ENCODE measurements at regions not wholly inside any gene's neighbourhood (a gene's known extent, or its start where the extent isn't known, plus 50 kb on each side); places are given as distances from the start of the nearest gene placed in this dataset.
"Not testable (repeated sequence)": the region's sequence is repeated elsewhere in the genome, so short reads cannot be mapped to it uniquely, and the experiment has no call there.

- DNase-seq: no peak
- Mint-ChIP-seq H3K9me3 (no peaks in the 10 kb centered on the region), H3K27me3 (ENCODE audit: low read depth) (peaks cover 7% of the 10 kb centered on the region), H3K4me3 (no peak overlapping the region), H3K36me3 (ENCODE audit: low read depth) (no peaks in the 10 kb centered on the region), H3K4me1 (ENCODE audit: low read depth) (no peaks in the 10 kb centered on the region), H3K27ac (no peak overlapping the region)
- CTCF ChIA-PET: no interaction called here
- intact Hi-C loops (cut with micrococcal nuclease): no loop called here
Measured at GRCh38 chr11:34747251-34747650, 126.4 kb downstream of the EHF start.

GRCh38 chr11:34745195-34745594 is 124.3 kb downstream of the EHF start:
- CTCF ChIA-PET: no interaction called here
- Mint-ChIP-seq H3K4me1 (ENCODE audit: low read depth) (no peaks in the 10 kb centered on the region), H3K36me3 (ENCODE audit: low read depth) (no peaks in the 10 kb centered on the region), H3K9me3 (no peaks in the 10 kb centered on the region), H3K4me3 (no peak overlapping the region), H3K27ac (no peak overlapping the region), H3K27me3 (ENCODE audit: low read depth) (peaks cover 8% of the 10 kb centered on the region)
- DNase-seq: no peak
- intact Hi-C loops (cut with micrococcal nuclease): no loop called here

- H3K4me1 Mint-ChIP-seq (ENCODE audit: low read depth): no peaks in the 10 kb centered on the region
- CTCF ChIA-PET: no interaction called here
- H3K4me3 Mint-ChIP-seq: no peak overlapping the region
- no peak for DNase-seq
- no peaks in the 10 kb centered on the region for H3K9me3 Mint-ChIP-seq
- no peak overlapping the region for H3K27ac Mint-ChIP-seq
- intact Hi-C loops (cut with micrococcal nuclease): no loop called here
- H3K36me3 Mint-ChIP-seq (ENCODE audit: low read depth): no peaks in the 10 kb centered on the region
- peaks cover 5% of the 10 kb centered on the region for H3K27me3 Mint-ChIP-seq (ENCODE audit: low read depth)
Measured at GRCh38 chr11:34744511-34744910, 123.6 kb downstream of the EHF start.

GRCh38 chr11:34738237-34738636 is 117.3 kb downstream of the EHF start:
- intact Hi-C loops (cut with micrococcal nuclease): no loop called here
- CTCF ChIA-PET: no interaction called here
- H3K36me3 Mint-ChIP-seq (ENCODE audit: low read depth): no peaks in the 10 kb centered on the region
- H3K4me3 Mint-ChIP-seq: no peak overlapping the region
- H3K27ac Mint-ChIP-seq: no peak overlapping the region
- no peaks in the 10 kb centered on the region for H3K4me1 Mint-ChIP-seq (ENCODE audit: low read depth)
- H3K9me3 Mint-ChIP-seq: no peaks in the 10 kb centered on the region
- no peak for DNase-seq
- peaks cover 37% of the 10 kb centered on the region for H3K27me3 Mint-ChIP-seq (ENCODE audit: low read depth)

GRCh38 chr11:34732831-34733230 is 111.9 kb downstream of the EHF start:
- intact Hi-C loops (cut with micrococcal nuclease): no loop called here
- CTCF ChIA-PET: interaction anchor here (0.6 kb wide), 1 partner anchor 21 kb away, joined by 3 read pairs; no protein-coding TSS in a partner anchor
- H3K4me3 Mint-ChIP-seq: no peak overlapping the region

GRCh38 chr11:34731603-34732002 is 110.7 kb downstream of the EHF start:
- H3K4me1 Mint-ChIP-seq (ENCODE audit: low read depth): no peaks in the 10 kb centered on the region
- no peak overlapping the region for H3K4me3 Mint-ChIP-seq
- CTCF ChIA-PET: interaction anchor here (0.6 to 1.0 kb wide), 2 partner anchors 146 to 573 kb away, joined by 3 read pairs; no protein-coding TSS in a partner anchor
- no peaks in the 10 kb centered on the region for H3K36me3 Mint-ChIP-seq (ENCODE audit: low read depth)
- no peak overlapping the region for H3K27ac Mint-ChIP-seq
- H3K9me3 Mint-ChIP-seq: no peaks in the 10 kb centered on the region
- intact Hi-C loops (cut with micrococcal nuclease): no loop called here
- no peak for DNase-seq
- H3K27me3 Mint-ChIP-seq (ENCODE audit: low read depth): peaks cover 20% of the 10 kb centered on the region

More at GRCh38 chr11:34732831-34733230, 111.9 kb downstream of the EHF start:
- no peaks in the 10 kb centered on the region for H3K9me3 Mint-ChIP-seq
- no peak for DNase-seq
- peaks cover 27% of the 10 kb centered on the region for H3K27me3 Mint-ChIP-seq (ENCODE audit: low read depth)
- H3K36me3 Mint-ChIP-seq (ENCODE audit: low read depth): no peaks in the 10 kb centered on the region
- H3K27ac Mint-ChIP-seq: no peak overlapping the region
- H3K4me1 Mint-ChIP-seq (ENCODE audit: low read depth): no peaks in the 10 kb centered on the region

- Mint-ChIP-seq H3K27ac (no peak overlapping the region), H3K27me3 (ENCODE audit: low read depth) (peaks cover 16% of the 10 kb centered on the region), H3K4me3 (no peak overlapping the region), H3K9me3 (no peaks in the 10 kb centered on the region), H3K36me3 (ENCODE audit: low read depth) (no peaks in the 10 kb centered on the region), H3K4me1 (ENCODE audit: low read depth) (no peaks in the 10 kb centered on the region)
- no peak for DNase-seq
- CTCF ChIA-PET: interaction anchor here (0.6 kb wide), 1 partner anchor 574 kb away, joined by 3 read pairs; no protein-coding TSS in a partner anchor
- intact Hi-C loops (cut with micrococcal nuclease): no loop called here
Measured at GRCh38 chr11:34730544-34731295, 109.8 kb downstream of the EHF start.

GRCh38 chr11:34728609-34729008 is 107.7 kb downstream of the EHF start:
- Mint-ChIP-seq H3K27ac (no peak overlapping the region), H3K9me3 (peaks cover 3% of the 10 kb centered on the region), H3K36me3 (ENCODE audit: low read depth) (no peaks in the 10 kb centered on the region), H3K4me3 (no peak overlapping the region), H3K27me3 (ENCODE audit: low read depth) (peaks cover 6% of the 10 kb centered on the region), H3K4me1 (ENCODE audit: low read depth) (no peaks in the 10 kb centered on the region)
- CTCF ChIA-PET: interaction anchor here (0.6 kb wide), 1 partner anchor 63 kb away, joined by 3 read pairs; no protein-coding TSS in a partner anchor
- no peak for DNase-seq
- intact Hi-C loops (cut with micrococcal nuclease): no loop called here

- CTCF ChIA-PET: no interaction called here
- Mint-ChIP-seq H3K4me1 (ENCODE audit: low read depth) (no peaks in the 10 kb centered on the region), H3K36me3 (ENCODE audit: low read depth) (no peaks in the 10 kb centered on the region), H3K4me3 (no peak overlapping the region), H3K9me3 (peaks cover 5% of the 10 kb centered on the region), H3K27ac (no peak overlapping the region), H3K27me3 (ENCODE audit: low read depth) (peaks cover 6% of the 10 kb centered on the region)
- intact Hi-C loops (cut with micrococcal nuclease): no loop called here
- DNase-seq: no peak
Measured at GRCh38 chr11:34727228-34727737, 106.4 kb downstream of the EHF start.

GRCh38 chr11:34724973-34725372 is 104.1 kb downstream of the EHF start:
- CTCF ChIA-PET: no interaction called here
- DNase-seq: no peak
- Mint-ChIP-seq H3K27me3 (ENCODE audit: low read depth) (peaks cover 1% of the 10 kb centered on the region), H3K36me3 (ENCODE audit: low read depth) (no peaks in the 10 kb centered on the region), H3K4me1 (ENCODE audit: low read depth) (no peaks in the 10 kb centered on the region), H3K27ac (no peak overlapping the region), H3K4me3 (no peak overlapping the region), H3K9me3 (peaks cover 5% of the 10 kb centered on the region)
- intact Hi-C loops (cut with micrococcal nuclease): no loop called here

GRCh38 chr11:34721646-34722045 is 100.8 kb downstream of the EHF start:
- DNase-seq: no peak
- H3K4me3 Mint-ChIP-seq: no peak overlapping the region
- peaks cover 5% of the 10 kb centered on the region for H3K9me3 Mint-ChIP-seq
- intact Hi-C loops (cut with micrococcal nuclease): no loop called here
- no peaks in the 10 kb centered on the region for H3K27me3 Mint-ChIP-seq (ENCODE audit: low read depth)
- H3K27ac Mint-ChIP-seq: no peak overlapping the region
- no peaks in the 10 kb centered on the region for H3K4me1 Mint-ChIP-seq (ENCODE audit: low read depth)
- H3K36me3 Mint-ChIP-seq (ENCODE audit: low read depth): no peaks in the 10 kb centered on the region
- CTCF ChIA-PET: no interaction called here

GRCh38 chr11:34719303-34719848 is 98.5 kb downstream of the EHF start:
- Mint-ChIP-seq H3K9me3 (peaks cover 4% of the 10 kb centered on the region), H3K4me1 (ENCODE audit: low read depth) (no peaks in the 10 kb centered on the region), H3K36me3 (ENCODE audit: low read depth) (no peaks in the 10 kb centered on the region), H3K4me3 (no peak overlapping the region), H3K27ac (no peak overlapping the region), H3K27me3 (ENCODE audit: low read depth) (no peaks in the 10 kb centered on the region)
- no peak for DNase-seq
- CTCF ChIA-PET: interaction anchor here (0.7 kb wide), 2 partner anchors 136 to 434 kb away, joined by 3 read pairs; no protein-coding TSS in a partner anchor
- intact Hi-C loops (cut with micrococcal nuclease): no loop called here

GRCh38 chr11:34713631-34714030 is 92.7 kb downstream of the EHF start:
- H3K4me3 Mint-ChIP-seq; H3K27me3 Mint-ChIP-seq (ENCODE audit: low read depth); H3K4me1 Mint-ChIP-seq (ENCODE audit: low read depth); H3K36me3 Mint-ChIP-seq (ENCODE audit: low read depth); DNase-seq; CTCF ChIA-PET; intact Hi-C loops (cut with micrococcal nuclease); H3K27ac Mint-ChIP-seq: not testable (repeated sequence)
- H3K9me3 Mint-ChIP-seq: peaks cover 18% of the 10 kb centered on the region
